Lung microvascular endothelial cell (primary cell): ENCODE measurements at regions not wholly inside any gene's neighbourhood (a gene's known extent, or its start where the extent isn't known, plus 50 kb on each side); places are given as distances from the start of the nearest gene placed in this dataset.

ENCODE experiments used
- DNase-seq, 2 donors: peaks; one replicate each; pipeline versions ENCODE4 v3.0.0 to v3.0.0-alpha.2; 2010; ENCODE audit warnings: low read depth in 2 of 2

DNA sequence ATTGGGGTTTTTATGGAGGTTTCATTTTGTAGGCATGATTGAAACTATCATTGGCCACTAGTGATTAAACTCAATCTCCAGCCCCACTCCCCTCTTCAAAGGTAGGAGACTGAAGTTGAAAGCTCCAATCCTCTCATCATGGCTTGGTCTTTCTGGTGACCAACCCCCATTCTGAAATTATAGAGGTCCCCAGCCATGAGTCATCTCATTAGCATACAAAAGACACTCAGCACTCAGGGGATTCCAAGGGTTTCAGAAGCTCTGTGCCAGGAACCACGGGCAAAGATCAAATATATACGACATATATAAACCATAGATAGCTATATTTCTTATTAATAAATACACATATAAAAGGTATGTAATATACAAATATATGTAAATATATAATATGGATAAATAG, 256.0 kb upstream of the POU3F3 start:
- no peak for DNase-seq

DNA sequence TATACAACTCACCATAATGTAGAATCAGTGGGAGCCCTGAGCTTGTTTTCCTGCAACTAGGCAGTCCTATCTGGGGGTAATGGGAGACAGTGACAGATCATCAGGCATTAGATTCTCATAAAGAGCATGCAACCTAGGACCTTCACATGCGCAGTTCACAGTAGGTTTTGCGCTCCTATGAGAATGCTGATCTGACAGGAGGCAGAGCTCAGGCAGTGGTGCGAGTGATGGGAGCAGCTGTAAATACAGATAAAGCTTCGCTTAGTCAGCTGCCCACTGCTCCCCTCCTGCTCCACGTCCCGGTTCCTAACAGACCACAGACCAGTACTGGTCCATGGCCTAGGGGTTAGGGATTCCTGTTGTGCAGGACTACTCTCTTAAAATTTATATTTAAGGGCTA, 255.3 kb upstream of the POU3F3 start:
- DNase-seq, result no peak

DNA sequence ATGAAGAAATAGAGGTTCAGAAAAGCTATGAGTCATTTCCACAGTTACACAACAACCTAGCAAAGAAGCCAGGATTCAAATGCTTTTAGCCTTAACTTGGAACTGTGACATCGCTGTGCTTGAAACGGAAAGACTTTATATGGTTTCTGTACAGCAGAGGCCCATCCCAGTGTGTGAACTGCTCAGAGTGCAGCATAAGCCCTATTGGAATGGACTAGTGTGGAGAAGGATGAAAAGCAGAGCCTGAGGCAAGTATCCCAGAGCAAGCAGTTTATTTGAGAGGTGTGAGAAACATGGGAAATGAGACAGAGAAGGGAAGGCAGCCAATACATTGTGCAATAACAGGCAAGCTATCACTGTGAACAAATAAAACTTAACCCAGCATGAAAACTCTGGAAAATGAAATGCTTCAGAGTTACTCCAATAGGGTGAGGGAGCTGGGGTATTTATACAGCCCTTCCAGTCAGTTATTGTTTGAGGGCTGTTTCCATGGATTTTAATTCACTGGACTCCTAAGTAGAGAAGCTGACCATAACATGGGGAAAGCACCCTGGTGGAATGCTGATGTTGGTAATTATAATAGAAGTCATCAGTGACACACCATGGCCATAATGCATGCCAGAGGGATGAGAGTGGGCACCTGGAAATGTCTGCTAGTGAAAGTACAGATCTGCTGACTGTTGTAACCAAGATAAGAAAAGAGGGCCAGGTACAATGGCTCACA, 254.0 kb upstream of the POU3F3 start:
- DNase-seq, result no peak

DNA sequence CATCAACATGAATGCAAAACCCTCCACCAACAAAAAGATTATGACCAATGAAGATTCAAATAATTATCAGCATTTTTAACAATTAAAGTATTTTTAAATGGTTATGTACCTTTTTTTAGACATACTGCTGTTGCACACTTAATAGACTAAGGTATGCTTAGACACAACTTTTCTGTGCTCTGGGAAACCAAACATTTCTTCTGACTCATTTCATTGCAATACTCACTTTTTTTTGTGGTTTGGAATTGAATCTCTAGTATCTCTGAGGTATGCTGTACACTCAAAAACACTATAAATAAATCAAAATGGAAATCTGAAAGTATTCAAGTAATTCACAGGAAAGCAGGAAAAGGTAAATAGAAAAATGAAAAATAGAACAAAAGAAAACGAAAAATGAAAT, 247.9 kb upstream of the POU3F3 start:
- DNase-seq, result no peak

DNA sequence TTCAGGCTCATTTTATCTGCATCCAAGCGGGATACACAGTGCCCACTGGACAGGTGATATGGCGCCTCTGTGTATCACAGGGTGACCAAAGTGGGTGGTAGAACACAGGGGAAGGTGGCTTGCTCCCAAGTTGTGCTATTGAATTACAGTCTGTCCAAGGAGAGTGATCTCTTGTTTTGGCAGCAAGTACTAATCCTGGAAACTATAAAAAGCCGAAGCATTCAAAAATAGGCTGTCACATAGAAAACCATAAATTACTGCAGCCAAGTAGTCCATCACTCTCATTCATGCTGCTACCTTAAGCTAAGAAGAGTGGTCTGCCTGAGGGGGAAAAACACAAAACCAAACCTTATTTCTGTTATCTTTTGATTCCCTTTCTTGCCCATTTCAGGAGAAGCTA, 237.1 kb upstream of the POU3F3 start:
- no peak for DNase-seq

DNA sequence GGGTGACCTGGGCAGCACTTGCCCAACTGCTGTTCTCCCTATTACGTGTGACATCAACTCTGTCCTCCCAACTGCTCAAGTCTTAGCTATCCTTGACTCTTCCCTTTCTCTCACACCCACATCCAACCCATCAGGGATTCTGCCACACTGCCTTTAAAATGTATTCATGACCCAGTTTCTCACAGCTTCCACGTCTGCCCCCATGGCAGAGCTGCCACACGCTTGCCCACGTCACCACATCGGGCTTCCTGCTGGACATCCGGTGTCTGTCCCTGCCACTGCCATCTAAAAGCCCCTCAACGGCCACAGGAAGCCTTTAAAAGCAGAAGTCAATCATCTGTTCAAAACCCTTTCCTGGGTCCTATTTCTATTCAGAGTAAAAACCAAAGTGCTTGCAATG, 233.1 kb upstream of the POU3F3 start:
- DNase-seq, result no peak

DNA sequence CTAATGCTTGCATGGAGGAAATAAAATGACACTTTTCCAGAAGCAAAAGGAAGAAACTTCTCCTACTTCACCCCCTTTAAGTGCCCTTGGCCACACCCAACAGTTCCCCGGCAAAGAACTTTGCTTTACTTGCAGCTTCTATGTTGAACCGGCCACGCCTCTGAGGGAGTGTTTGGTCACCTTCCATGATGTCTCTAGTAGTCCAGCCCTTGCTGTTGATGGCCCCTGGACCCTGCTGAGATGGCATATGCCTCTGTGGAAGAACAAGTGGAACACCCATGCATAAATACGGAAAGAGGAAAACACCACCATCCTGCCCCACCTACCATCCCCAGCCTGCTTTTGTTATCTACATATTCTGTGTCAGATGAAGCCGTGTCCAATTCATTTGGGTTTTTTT, 218.3 kb upstream of the POU3F3 start:
- no peak for DNase-seq

DNA sequence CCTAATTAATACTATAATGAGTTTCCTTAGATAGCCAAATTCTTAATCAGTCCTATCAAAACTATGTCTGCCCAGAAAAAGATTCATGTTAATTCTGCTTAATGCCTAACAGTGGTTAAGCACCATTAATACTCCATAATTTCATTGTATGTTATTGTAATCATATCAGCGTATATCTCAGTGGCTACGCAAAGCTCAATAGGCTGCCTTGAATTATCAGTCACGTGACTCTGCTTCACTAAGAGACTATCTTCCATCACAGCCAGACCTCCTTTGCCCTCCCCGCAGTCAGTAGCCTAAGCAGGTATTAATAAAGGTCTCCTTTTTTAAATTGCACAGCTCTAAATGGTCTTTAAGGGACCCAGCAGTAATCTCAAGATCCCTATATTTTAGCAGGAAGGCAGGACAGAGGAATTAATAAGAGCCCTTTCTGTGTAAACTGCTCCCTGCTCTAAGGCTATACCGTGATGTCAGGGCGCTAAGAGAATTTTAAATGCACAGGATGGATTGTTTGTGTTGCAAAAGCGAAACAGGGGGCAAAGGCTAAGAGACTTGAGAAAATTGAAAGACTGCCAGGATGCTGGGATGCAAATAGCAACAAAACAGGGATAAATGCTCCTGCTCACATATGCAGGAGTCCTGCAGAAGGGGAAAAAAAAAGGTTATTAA, 215.6 kb upstream of the POU3F3 start:
- DNase-seq, result no peak

DNA sequence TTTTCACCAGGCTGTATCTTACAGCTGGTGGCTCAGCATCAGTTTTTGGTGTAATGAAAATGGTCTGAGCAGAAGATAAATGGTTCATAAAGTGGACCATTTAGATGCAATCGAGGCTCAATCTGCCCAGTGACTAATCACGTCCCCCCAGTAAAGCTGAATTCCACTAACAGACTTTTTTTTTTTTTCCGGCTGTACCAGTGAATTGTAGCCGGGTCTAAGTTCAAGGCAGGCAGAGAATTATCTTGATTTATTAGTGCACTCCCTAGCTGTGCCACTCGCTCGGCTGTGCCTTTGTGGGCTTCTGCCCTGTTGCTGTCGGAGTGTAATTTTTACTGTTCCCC, 215.1 kb upstream of the POU3F3 start:
- no peak for DNase-seq

DNA sequence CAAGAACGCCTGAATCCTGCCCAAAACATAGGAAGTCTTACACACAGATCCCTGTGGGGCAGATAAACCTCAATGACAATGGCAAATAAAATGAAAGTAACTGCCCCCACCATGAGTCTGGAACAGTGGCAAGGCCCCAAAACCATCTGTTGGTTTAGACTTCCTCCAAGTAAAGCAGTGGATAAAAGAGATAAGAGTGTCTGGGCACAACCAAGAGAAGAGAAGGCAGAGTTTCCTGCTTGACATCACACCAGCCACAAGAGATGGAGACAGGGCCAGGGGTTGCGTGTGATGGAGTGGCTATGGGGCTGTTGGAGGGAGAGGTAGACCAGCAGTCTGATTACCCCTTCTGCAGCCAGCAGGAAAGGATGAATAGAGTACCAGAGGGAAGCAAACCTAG, 212.1 kb upstream of the POU3F3 start:
- no peak for DNase-seq

DNA sequence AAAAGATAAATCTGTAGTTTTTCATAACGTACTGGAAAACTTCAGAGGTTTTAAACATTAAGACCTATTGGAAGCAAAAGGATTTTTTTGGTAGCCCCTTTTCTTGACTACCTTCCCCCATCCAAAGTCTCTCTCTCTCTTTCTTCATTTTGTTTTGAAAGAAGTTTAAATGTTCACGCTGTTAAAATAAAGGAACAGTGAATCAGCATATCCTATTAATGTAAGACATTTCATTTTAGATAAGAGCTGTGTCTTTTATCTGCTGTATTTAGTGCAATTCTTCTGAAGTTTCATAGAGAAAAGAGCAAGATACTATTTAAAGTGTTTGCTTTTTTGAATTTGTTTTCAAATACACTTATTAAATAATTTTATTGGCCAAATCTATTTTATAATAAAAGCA, 205.5 kb upstream of the POU3F3 start:
- DNase-seq, result no peak

DNA sequence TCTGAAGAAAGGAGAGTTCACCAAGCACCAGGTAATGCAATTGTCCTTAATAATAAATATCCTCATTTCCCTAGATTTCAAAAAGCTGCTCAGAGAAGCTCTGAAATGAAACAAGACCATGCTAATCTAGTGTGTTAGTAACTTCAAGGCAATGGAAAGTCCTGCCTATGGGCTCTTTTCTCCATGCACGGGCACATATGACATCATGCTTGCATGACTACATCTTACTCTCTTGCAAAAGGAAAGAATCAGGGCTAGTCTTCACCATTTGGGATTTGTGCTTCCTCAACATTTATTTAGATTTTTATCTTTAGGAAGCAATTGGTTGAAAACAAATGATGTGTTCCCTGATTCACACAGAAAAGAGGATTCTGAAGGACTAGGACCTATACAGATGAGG, 204.0 kb upstream of the POU3F3 start:
- no peak for DNase-seq

DNA sequence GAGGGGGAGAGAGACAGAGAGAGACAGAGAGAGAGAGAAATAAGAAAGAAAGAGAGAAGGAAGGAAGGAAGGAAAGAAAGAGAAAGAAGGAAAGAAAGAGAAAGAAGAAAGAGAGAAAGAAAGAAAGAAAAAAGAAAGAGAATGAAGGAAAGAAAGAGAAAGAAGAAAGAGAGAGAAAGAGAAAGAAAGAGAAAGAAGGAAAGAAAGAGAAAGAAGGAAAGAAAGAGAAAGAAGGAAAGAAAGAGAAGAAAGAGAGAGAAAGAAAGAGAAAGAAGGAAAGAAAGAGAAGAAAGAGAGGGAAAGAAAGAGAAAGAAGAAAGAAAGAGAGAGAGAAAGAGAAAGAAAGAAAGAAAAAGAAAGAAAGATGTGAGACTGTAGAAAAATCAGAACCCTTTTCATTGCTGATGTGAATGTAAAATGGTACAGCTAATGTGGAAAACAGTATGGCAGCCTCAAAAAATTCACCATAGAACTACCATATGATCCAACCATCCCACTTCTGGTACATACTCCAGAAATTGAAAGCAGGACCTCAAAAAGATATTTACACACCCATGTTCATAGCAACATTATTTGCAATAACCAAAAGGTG, 203.4 kb upstream of the POU3F3 start:
- DNase-seq, result no peak

DNA sequence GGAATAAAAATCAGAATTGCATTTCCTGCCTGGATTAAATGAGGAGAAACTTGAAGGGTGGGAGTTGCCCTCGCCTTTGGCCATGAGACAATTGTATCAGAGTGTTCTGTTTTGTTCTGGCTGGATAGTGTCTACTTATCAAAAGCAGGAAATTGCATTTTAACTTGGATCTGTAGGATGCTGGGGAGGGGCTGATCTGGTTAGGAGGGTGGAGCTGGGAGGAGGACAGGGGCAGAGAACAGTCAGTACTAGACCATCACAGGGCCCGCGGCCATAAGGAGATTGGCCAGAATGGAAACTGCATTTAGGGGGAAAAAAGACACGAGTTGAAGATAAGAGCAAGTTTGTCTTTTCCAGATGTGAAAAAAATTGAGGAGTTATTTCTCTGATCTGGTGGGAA, 199.1 kb upstream of the POU3F3 start:
- no peak for DNase-seq

DNA sequence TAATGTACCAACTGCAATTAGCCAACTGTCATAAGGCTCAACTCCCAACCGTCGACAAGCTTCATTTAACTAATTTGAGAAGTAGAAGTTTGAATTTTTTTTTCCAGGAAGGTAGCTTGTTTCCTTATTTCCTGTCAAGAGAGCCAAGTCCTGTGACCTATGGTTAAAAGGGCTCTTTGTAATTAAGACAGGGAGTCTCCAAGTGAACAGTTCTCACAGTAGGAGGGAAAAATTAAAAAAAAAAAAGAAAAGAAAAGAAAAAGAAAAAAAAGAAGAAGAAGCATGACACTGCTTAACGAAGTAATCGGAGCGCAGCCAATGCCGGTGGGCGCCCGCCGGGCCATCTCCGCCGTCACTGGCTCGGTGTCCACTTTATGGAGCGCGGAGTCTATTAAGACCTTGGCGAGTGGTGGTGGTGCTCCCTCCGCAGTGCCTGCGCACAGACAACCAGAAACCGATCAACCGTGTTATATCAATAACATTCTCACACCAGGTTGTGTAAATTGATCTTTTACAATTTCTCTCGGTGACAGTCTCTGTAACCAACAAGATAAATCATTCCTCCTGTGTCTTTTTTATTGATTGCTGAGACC, 197.2 kb upstream of the POU3F3 start:
- DNase-seq, result no peak

DNA sequence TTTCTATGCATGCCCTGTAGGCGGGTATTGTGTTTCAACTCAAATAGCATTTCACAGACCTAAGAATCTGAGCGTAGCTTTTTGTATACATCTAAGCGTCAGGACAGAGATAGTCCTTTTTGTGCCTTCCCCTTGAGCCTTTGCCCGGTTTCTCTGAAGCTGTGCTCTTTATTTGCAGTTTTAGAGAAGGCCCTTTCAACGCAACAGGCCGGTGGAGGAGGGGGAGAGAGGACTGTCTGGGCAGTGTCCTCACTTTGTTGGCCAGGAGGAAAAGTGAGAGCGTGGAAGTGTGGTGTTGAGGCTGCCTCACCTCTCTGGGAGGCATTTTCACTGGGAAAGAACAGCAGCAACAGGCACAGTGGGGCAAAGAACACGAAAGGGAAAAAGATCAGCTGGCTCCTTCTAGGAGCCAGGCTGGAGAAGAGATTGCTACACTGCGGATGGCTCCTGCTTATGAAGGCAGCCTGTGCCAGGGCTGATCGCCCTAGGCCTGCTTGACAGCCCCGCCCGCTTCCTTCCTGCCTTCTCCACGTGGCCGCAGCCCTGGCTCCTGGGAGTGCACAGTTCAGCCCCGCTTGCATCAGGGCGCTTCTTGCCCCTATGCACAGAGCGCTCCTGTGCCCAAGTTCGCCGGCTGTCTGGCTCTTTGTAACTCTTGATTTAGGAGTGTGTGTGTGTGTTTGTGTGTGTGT, 195.6 kb upstream of the POU3F3 start:
- DNase-seq, result no peak

DNA sequence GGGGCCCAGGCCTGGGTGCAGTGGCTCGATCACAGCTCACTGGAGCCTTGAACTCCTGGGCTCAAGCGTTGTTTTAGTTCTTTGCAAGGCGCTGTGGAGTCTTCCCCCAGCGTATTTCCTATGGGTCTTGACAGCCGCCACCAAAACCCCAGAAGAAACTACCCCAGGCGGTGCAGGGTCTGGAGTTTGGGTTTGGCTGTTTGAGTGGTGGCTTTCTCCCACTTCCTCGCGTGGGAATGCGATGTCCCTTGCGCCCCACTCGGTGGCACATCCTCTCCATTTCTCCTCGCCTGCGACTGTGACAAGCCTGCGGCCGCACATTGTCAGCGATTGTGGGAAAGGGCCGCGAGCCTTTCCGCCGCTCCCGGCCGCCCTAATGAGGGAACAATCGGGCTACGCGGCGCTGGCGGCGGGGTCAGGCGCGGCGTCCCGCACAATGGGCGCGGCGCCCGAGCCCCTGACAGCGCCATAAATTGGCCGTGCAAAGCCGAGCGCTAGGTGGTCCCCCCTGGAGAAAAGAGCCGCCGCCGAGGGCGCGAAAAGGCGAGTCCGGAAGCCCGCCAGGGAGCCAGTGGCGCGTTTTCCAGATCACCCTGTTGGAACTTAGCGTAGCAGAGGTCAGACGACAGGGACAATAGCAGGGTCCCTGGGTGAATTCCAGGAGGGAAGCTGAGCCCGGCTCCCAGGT, 194.9 kb upstream of the POU3F3 start:
- no peak for DNase-seq

DNA sequence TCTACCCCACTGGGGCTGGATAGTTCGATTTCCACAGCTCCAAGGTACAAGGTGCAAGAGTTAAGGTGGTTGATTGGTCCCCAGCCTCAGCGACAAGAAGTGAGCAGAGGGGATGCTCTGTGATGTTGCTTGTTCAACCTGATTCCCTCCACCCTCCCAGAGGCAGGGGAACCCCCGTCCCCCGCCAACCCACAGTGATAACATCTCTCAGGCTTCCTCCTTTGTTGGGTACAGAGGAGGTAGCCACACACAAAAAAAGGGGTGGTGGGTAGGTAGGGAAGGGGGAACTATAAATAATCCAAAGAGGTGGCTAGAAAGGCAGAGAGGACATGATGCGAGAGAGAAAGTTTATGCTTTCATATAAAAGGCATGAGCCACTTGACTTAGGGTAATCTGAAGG, 192.9 kb upstream of the POU3F3 start:
- DNase-seq, result no peak

DNA sequence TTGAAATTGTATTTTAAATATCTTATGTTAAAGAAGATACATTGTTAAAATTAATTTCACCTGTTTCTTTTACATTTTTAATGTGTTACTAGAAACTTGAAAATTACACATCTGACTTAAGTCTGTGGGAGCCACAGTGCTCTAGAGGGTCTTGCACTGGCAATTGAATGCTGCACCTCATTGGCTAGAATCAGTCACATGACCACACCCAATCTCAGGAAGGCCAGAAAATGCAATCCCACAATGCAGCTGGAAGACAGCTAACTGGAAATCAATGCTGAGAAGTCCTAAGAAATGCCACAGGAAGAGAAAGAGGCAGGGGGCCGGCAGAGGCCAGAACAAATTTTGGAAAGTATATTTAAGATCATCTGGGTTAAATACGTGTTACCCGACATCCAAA, 189.2 kb upstream of the POU3F3 start:
- DNase-seq, result no peak

DNA sequence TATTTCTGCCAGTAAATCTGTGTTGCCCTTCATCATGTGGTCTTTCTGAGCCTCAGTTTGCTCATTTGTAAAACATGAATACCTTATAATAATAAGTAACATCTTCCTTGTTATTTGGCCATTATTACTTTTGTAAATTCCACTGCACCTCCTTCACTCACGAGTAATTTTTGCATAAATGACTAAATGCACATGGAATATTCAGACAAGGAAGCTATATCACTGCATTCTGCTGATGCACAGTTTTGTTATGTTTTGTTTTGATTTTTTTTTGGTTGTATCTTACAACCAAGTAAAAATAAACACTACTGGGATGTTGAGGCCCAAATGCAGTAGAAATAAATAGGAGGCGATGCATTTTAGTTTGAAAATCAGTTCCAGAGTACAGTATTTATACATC, 185.3 kb upstream of the POU3F3 start:
- no peak for DNase-seq

DNA sequence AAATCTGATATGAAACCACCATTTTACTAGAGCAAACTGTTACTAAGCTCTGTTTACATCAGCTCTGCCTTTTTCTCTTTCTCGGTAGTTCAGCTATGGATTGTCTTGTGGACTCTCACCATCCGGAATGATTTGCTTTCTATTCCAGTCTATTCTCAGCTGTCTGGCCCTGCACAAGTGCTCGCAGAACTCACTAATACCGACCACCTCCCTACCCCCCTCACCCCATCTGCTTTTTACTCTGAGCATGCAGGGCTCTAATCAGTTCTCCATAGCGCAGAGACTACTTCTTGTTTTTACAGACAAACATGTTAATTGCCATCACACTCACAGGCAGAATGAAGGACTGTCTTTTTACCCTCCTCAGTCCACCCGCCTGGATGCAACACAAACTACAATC, 180.7 kb upstream of the POU3F3 start:
- DNase-seq, result no peak

DNA sequence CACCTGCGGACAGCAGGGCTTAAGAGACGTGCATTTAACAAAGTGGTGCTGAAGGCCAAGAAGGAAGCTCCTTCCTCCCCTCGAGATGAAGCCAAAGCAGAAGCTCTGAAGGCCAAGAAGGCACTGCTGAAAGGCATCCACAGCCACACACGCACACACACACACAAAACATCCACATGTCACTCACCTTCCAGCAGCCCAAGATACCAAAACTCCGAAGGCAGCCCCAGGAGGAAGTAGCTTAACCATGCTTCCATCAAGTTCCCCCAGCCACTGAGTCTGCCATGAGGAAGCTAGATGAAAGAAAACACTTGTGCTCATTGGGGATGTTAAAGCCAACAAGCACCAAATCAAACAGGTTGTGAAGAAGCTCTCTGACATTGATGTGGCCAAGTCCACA, 175.7 kb upstream of the POU3F3 start:
- DNase-seq, result no peak
